G401.6 (cell line): ENCODE measurements at regions not wholly inside any gene's neighbourhood (a gene's known extent, or its start where the extent isn't known, plus 50 kb on each side); places are given as distances from the start of the nearest gene placed in this dataset.

Experiments
- FAIRE-seq: peaks from 2 replicates; lab custom pipeline; 2012; peaks lifted over from hg19 to GRCh38; lab: Jason Lieb, UNC

DNA sequence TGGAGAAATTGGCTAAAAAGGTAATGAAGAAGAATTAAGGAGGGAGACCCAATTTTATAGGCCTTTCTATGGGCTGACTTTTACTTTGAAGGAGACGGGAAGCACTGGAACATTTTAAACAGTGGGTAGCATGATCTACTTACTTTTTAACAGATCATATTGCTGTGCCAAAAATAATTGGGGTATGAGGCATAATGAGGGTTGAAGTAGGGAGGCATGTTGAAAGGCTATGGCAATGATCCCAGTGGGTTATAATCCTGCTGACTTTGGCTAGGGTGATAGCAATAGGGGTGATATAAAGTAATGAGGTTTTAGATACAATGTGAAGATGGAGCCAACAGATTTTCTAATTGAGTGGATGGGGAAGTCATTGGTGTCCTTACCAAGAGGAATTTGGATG, 73.2 kb downstream of the GPR37 start:
- no peak for FAIRE-seq

DNA sequence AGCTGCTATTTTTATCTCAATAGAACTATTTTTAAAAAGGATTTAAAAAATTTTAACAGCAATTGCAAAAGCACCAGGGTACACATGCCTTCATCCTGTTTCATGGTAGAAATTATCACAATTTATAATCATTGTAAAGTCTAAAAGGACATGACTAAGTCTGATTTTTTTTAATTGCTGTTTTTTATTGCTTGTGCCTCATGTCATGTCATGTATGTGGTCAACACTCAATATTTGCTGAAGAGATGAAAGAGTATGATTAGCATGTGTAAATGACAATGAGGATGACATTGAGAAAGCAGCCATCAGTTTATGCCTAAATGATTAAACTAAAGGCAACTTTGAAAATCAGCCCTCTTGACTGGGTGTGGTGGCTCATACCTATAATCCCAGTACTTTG, 74.8 kb downstream of the GPR37 start:
- no peak for FAIRE-seq

DNA sequence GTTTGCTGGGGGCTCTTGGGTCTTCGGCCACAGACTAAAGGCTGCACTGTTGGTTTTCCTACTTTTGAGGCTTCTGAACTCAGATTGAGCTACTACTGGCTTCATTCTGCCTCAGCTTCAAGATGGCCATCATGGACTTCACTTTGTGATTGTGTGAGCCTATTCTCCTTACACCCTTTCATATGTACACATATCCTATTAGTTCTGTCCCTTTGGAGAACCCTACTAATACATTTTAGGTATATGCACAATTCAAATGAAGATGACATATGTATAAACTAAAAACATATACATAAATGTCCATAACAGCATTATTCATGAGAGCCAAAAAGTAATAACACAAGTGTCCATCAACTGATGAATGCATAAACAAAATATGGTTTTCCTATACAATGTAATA, 75.7 kb downstream of the GPR37 start:
- FAIRE-seq = no peak

DNA sequence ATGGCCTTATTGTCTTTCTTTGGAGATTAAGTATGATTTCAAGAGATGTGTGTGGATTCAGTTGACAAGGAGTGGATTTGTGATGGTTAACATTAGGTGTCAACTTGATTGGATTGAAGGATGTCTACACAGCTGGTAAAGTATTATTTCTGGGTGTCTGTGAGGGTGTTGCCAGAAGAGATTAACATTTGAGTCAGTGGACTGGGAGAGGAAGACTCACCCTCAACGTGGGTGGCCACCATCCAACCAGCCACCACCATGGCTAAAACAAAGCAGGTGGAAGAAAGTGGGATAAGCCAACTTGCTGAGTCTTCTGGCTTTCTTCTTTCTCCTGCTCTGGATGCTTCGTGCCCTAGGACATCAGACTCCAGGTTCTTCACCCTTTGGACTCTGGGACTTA, 76.1 kb downstream of the GPR37 start:
- FAIRE-seq = no peak

DNA sequence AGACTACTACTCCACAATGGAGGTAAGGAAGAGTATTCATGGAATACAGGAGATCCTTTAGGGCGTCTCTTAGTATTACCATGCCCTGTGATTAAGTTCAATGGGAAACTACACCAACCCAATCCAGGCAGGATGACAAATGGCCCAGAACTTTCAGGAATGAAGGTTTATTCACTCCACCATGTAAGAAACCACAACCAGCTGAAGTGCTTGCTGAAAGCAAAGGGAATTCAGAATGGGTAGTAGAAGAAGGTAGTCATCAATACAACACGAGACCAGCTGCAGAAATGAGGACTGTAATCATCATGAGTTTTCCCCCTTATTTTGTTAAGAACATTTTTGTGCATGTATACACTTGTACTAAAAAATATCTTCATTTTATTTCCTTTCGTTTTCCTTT, 76.6 kb downstream of the GPR37 start:
- no peak for FAIRE-seq

DNA sequence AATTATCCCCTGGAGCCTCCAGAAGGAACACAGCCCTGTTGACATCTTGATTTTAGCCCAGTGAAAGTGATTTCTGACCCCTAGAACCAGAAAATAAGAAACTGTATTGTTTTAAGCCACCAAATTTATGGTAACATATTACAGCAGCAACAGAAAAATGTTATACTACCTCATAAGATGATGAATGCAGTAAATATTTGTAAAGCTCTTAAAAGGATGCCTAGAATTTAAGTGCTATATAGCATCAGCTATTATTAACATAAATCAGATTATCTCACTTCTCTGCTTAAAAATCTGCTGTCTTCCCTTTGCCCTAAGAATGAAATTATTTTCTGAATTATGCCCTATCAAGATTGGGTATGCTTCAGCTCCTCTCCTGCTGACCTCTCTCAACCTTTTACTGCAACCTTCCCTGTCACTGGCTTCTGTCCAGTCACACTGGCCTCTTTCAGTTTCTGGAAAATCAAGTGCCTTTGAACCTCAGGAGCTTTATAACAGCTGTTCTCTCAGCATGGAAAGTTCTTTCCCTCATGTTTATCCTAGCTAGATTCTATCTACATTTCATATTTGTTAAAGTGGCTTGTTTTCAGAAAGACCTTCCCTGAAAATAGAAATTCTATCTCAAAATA, 78.9 kb downstream of the GPR37 start:
- FAIRE-seq = no peak

DNA sequence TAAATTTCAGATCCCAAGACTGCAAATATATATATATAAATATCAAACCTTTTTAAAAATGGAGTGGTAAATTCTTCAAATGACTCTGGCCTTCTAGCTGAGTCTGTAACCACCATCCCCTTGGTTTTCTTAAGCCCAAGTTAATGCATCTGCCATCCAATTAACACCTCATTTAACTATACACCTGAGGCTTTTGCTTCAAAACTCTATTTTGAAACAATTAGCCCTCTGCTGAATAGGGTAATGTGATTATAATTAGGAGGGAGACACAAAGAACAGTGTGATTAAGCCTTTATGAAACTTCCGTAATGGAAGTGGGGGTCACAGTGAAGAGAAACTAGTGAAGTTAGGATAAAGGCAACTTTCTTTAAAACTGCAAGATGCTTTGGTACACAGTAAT, 83.6 kb downstream of the GPR37 start:
- FAIRE-seq = no peak

DNA sequence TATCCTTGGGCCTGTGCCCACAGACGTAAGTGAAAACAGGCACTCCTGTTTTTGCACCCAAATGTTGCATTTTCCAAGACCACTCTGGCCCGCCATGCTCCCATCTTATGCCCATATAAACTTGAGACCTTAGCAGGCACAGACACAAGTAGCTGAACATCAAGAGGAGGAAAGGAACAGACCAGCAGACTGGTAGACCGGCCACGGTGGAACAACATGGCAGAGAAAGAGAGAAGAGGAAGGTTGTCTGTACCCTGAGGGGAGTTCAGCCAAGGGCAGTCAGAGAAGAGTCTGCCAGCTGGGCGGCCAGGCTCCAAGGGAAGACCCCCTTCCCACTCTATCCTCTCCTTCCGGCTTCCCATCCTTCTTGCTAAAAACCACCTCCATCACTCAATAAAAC, 85.3 kb downstream of the GPR37 start:
- FAIRE-seq = no peak

DNA sequence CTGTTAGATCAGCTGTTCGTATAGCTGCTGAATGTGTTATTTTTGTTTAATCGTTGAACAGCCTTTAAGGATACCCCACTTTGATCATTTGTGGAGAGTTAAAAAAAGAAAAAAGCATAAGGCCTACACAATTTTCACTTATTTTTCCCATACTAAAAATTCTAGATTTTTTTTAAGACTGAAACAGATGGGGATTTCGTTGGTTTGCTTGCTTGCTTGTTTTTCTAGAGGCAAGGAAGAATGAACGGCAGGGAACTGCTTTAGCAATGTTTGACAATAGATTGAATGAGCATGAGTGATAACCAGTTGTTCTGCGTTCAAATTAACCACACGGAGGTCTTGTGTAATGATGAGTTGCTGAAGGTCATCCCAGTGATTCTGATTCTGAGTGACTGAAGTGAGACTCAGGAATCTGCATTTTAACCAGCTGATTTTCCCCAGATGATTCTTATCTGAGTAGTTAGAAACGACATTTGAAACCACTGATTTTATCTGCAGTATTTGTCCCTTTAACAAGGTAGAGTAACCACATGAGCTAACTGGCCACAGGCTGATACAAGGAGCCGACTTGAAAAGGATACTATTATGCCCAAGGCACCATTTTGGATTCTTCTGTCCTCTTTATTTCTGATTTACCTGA, 85.9 kb downstream of the GPR37 start:
- no peak for FAIRE-seq

DNA sequence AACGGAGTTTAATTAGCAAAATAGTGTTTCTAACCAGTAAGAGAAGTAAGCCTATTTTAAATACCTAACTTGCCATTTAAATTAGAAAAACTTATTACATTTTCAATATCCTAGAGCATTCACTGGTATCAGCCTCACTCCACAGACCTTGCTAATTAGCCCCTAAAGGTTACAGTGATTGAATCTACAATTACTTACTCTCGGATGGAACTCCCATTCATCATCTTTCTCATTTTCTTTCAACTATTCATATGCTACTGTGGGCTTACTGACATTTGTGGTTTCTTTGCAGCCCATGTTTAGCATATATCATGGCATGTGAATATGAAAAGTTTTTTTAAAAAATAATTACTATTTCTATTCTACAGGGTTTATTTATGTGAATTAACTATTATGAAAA, 86.4 kb downstream of the GPR37 start:
- no peak for FAIRE-seq

DNA sequence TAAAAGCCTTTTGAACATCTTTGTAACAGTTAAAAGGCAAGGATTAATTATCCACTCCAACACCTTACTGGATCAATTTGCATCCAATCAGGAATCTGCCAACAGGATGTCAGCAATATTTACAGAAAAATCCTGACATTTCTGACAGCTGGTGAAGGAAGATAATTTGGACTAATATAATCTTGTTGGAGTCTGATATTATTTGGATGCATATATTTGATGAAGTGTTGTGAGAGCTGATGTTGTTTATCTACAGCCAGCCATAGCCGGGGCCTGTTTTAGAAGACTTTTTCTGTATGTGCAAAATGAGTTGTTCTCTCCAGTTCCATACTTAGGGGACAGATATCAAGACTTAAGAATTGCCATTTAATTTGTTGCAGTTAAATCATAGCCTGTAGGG, 91.1 kb downstream of the GPR37 start:
- FAIRE-seq = no peak

DNA sequence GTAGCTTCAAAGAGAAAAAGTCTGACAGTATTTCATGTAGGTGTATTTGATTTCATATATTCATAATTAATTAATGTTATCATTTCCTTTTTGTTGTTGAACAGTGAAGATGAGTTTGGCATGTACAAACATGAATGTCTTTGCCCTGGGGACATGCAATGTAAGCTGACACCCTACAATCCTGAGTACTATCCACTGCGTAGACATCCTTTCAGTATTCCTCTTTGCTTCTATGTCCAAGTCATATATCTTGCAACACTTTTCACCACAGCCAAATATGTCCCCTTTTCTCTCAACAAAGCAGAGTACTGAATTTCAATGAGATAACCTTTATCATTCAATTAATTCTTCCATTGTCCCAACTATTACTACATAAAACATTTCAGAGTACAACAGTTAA, 93.6 kb downstream of the GPR37 start:
- FAIRE-seq = no peak

DNA sequence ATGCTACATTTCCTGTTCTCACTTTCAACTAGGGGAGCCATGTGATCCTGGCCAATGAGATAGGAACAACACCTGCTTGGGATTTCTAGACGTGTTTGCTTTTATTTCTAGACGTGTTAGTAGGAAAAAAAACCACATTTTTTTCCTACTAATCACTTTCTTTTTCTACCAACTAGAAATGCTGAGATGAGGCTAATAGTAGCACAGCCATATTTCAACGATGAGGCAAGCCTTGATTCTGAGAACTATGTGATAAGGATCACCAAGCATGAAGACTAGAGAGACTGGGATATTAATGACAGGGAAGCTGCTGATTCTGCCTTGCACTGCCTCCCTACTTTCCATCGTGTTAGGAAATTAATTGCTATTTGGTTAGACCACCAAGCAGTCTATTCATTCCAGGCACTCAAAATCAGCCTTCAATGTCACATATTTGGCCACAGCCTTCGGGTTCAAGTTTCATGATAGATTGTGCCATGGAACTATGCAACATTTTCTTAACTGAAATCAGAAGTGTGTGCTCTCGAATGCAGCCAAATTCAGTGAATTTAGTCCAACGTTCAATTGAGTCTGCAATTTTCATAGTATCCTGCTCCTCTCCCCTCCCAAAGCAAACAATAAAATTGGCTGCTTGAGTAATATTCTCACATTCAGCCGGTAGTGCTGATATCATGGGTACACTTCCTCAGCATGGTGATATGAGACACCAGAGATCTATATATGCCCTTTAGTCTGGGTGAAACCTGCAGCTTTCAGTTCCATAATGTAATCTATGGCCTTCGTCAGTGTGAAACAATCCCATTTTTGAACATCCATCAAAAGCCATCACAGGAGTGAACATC, 98.1 kb downstream of the GPR37 start:
- FAIRE-seq = no peak

DNA sequence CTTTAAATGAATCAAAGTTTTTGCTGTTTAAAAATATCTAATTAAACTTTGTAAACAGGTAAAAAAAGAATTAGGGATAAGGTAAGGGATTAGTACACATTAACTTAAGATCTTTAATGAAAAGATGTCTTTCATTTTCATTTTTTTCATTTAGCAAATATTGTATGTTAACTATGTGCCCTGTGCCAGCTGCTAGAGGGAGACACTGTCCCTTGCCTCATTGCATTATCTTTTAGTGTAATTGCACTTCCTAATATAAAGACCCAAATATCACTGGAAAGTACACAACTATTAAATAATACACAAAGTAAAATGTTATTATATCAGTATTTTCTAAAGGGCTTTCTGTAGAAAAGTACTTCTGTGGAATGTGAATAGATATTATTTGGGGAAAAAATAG, 102.7 kb downstream of the GPR37 start:
- FAIRE-seq = no peak

DNA sequence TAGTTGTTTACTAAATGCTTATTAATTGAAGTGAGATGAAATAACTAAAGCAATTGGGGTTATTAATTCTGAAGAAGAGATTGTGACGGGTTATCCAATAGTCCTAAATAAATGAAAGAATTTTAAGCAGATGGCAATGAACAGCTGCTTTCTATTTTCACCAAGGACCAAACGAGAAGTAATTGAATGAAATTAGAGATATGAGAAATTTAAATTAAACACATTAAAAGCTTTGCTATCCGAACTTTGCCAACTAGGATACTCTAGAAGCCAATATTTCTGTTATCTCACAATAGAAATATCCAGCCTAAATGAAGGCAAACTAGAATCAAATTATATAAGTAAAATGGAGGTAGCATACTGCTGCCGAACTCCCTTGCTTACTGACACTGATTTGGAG, 103.2 kb downstream of the GPR37 start:
- no peak for FAIRE-seq

DNA sequence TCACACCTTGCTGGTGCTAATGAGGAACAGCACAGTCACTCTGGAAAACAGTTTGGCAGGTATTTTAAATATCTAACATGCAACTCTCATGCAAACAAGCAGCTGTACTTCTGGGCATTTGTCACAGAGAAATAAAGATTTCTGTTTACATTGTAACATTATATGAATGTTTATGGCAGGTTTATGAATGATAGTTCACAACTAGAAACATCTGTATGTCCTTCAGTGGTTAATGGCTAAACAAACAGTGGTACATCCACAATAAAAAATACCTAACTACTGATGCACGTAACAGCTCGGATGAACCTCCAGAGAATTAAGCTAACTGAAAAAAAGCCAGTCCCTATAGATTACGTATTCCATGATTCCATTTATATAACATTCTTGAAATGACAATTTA, 109.6 kb downstream of the GPR37 start:
- no peak for FAIRE-seq

DNA sequence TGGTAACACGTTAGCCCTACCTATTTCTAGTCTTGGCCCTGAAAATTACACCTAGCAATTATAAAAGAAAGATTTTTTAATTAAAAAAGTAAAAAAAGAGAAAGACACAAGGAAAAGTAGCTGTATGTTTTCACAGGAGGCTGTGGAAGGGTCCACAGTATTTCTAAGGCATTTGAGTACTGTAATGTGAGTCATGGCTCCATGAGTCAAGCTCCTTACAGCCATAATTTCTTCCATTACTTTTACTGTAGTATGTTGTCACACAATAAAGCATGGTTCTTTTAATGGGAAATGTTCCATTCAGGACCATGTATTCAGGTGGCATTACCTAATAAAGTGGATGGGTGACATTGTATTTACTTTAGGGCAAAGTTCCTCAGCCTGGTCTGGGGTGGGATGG, 113.4 kb downstream of the GPR37 start:
- no peak for FAIRE-seq

DNA sequence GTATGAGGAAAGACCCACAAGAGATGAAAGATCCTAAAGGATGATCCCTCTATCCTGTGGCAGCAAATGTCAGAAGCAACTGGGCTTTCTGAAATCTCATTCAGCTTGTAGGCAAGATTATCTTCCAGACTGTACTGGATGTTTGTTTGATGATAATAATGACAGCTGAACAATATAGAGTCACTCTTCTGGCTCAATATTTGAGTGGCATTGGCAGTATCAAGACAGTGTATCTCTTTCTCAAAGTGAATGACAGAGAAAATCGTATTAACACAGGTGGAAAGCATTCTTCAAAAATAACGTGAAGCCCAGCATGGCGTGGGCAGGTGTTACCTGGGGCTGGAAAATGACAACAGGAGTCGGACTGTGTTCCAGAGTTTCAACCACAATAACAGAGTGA, 114.5 kb downstream of the GPR37 start:
- no peak for FAIRE-seq

DNA sequence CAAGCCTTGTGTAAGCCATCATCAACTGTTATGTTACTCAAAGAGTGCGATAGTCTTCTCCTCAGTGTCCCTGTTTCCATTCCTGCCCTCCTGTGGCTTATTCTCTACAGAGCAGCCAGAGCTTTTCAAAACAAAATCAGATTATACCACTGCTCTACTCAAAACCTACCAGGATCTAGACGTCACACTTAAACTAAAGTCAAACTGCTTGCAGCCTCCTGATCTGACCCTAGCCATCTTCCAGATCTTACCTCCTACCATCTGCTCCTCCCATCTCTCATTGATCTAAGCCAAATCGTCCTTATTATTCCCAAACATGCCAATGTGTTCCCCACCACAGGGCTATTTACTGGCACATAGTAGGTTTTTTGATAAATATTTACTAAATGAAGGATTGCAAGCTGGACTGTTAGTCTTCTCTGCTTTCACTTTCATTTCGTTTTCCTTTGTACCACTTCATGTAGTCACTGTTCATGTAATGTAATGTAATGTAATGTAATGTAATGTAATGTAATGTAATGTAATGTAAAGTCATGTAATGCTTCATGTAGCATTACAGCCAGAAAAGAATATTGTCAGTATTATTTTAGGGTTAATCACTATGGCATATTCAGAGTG, 116.1 kb downstream of the GPR37 start:
- no peak for FAIRE-seq

DNA sequence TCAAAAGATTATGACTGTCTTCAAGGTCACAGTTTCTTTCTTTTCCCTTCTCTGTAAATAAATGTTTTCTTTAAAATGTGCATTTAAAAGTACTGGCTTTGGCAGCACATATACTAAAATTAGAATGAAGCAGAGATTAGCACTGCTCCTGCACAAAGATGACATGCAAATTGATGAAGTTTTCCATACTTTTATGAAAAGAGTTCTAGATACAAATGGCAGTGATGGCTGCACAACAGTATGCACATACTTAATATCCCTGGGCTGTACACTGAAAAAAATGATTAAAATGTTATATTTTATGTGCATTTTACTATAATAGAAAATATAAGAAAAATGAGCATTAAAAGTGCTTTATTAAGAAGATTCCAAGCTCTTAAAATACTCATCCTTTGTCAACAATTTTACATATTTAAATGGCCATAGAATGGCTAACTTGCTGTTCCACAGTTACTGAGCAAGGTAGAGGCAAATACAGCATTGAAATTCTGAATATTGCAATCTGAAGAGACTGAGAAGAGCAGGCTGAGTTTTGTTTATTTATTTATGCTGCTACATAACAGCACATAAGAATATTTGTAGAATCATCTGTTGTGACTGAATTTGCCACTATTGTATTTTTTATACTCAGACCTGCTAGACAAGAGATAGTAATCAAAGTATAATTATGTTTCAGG, 117.8 kb downstream of the GPR37 start:
- no peak for FAIRE-seq

DNA sequence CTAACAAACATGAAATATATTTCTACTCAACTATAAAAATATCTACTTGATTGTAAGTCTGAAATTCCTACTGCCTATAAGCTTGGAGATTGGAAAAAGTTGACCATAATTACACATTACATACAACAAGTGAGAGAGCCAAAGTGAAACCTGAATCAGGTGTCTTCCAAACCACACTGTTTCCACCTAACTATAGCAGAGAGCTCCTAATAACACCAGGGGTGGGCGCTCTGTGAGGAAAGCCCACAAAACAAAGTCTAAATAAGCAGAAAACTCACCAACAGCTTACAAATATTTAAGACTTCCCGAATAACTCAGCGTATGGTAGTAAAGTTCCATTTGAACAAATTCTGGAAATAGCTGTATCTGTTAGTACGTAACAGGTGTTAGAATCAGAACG, 119.9 kb downstream of the GPR37 start:
- no peak for FAIRE-seq

DNA sequence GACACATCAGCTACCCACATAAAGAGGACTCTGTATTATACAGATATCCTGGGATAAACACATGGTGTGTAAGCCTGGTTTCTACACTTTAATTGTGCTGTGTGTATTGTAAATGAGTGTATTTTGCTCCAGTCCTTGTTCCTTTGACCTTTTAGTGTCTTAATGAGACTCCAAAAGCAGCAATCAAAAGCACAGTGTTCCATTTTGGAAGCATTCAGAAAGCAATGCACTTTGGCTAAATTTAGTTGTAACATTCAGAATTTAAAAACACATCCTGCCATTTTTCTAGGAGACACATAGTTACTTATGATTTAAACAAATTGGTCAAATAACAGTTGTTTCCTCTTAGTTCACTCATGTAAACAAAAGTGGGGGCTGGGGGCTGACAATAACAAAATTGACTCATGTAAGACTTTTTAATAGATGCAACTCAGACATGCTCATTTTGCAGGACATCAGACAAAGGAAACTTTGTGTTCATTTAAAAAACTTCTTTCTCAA, 122.2 kb downstream of the GPR37 start:
- no peak for FAIRE-seq

DNA sequence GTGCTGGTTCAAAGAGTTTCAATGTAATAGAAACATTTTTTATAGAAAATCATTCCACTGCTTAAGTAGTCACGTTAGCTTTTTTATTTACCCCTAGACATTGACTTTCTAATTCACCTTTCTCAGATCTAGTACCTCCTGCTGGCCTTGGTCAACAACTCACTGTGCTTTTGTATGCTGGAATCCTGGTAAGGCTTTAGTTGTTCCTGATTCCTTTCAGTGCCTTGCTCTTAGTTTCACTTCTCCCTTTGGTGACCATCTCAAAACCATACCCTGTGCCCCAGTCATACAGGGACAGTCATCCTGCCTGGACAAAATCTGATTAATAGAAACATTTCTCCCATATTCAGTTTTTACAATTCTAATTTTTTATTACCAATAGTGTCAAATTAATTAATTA, 130.2 kb downstream of the GPR37 start:
- no peak for FAIRE-seq
